ENCODE measurements at regions not wholly inside any gene's neighbourhood (a gene's known extent, or its start where the extent isn't known, plus 50 kb on each side); places are given as distances from the start of the nearest gene placed in this dataset.
"Not testable (repeated sequence)": the region's sequence is repeated elsewhere in the genome, so short reads cannot be mapped to it uniquely, and the experiment has no call there.

DNA sequence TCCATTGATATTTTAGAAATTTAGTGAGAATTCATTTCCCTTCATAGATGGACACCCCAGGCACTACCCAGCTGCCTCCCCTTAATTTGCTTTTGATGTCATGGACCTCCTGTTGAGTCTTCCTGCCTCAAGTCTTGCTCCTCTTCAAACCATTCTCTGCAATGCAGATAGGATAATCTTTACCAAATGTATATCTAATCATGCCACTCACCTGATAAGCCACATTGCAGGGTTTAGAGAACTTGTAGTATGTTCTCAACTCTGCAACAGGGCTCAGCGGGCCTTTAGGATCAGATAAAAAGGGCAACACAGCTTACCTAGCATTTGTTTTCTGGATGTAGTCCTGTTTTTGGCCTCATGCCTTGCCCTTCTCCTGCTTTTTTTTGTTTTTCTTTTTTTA, 234.5 kb downstream of the EMP1 start:
- DNase-seq = no peak

DNA sequence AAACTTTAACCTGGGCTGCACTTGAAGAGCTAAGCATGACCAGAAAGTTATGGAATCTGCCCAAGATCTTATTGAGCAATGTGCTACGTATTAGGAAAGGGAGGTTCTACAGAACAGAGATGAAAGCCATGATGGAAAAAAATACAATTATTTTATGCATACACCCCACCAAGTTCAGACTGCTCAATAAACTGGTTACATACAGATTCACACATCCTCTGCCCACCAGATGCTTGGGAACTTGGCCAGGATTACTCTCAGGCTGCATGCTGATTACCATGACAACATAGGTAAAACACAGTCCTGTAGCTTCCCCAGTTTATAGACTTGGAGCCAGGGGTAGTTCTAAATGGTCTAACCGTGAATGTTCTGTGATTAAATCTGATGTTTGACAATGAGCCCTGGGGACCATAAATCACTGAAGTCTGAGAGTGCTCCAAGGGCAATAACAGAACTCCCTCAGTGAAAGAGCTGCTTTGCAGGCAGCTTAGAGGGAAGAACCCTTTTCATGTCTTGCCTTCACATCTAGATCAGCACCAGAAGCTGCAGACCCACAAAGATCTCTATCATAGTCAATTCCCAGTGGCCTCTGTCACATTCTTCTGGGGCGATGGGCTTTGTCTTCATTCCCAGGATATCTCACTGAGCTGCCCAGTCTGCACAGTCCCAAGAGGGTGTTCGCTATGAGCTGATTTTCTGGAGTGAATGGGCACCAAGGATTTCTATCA, 232.2 kb downstream of the EMP1 start:
- DNase-seq = no peak

DNA sequence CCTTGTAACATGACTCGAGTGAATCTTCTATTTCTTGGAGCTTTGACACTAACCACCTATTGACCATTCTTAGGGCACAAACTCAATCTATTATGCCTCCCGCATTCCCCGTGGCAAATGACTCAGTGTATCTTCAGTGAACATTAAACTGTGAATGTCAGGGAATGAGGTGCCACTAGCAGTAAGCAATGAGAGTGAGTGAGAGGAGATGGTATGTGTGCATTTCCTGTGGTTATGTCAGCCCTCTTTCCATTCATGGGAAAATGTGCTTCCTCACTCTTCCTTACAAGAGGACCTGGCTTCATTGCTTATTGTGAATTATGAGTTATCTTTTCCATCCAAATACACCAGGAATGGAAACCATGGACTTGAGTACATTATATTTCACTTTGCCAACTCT, 229.2 kb downstream of the EMP1 start:
- DNase-seq = no peak

DNA sequence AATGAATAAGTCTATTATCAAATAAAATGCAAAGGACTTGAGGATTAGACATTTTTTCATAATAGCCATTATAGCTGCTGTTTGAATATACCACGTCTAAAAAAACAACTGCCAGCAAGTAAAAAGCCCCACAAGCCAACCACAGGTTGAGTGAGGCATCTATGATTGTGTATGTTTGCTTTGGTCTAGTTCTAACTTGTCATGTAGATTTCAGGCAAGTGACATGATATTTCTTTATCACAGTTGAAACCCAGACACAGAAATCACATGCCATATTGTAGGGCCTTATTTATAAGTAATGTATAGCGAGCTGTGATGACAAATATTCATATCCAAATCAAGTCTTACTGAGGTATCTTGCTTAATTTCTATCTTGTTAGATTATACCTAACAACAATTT, 225.8 kb downstream of the EMP1 start:
- no peak for DNase-seq

DNA sequence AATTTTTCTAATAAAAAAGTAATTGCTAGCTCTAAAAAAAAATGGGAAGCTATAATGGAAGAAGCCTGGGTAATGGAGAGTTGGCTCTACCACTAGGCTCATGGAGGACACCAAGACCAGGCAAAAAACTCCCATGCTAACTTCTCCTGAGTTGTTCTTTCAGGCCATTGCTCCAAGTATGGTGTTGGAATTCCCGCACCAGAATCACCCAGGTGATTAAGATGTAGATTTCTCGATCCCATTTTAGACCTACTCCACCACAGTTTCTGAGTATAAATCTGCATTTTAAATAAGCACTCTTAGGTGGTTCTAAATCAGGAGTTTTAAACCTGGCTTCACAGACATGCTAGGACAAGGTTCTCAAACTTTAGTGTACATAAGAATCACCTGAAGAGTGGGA, 221.0 kb downstream of the EMP1 start:
- DNase-seq = no peak

DNA sequence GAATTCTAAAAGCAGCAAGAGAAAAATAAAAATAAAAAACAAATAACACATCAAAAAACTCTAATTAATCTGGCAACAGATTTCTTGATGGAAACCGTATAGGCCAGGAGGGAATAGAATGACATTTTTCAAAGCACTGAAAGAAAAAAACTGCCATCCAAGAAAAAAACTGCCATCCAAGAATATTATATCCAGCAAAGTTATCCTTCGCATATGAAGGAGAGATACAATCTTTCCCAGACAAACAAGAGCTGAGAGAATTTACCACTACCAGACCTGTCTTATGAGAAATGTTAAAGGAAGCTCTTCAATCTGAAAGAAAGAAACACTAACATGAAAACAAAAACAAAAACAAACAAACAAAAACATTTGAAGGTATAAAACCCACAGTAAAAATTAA, 214.8 kb downstream of the EMP1 start:
- no peak for DNase-seq

DNA sequence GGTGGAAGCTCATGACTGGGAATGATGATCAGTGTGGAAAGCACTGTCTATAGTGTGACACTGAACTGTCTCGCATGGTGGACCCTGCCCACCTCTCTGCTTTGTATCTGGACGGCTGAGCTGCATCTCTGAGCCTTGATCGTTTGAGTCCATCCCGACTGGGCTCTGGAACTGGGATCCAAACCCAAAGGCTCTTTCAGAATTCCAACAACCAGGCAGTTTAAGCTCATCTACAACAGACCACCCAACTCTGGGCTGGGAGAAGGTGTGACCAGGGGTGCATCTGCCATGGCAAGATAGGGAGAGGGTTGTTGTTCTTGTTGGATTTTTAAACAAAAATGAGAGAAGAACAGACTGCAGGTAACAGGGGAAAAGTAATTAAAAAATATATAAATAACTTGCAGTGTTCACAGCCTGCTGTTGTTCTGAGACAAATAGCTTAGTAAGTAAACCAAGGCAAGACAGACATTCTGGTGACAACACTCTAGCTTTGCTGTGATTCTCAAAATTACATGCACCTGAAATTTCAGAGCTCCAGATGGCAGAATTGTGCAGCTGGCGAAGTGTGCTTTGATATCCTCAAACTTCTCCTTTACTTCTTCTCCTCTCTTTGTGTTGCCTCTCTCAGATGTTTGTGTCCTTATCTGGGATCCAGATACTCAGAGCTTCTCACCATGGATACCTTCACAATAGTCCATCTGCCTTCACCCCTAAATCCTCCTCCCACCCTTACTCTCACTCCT, 209.6 kb downstream of the EMP1 start:
- DNase-seq = no peak

DNA sequence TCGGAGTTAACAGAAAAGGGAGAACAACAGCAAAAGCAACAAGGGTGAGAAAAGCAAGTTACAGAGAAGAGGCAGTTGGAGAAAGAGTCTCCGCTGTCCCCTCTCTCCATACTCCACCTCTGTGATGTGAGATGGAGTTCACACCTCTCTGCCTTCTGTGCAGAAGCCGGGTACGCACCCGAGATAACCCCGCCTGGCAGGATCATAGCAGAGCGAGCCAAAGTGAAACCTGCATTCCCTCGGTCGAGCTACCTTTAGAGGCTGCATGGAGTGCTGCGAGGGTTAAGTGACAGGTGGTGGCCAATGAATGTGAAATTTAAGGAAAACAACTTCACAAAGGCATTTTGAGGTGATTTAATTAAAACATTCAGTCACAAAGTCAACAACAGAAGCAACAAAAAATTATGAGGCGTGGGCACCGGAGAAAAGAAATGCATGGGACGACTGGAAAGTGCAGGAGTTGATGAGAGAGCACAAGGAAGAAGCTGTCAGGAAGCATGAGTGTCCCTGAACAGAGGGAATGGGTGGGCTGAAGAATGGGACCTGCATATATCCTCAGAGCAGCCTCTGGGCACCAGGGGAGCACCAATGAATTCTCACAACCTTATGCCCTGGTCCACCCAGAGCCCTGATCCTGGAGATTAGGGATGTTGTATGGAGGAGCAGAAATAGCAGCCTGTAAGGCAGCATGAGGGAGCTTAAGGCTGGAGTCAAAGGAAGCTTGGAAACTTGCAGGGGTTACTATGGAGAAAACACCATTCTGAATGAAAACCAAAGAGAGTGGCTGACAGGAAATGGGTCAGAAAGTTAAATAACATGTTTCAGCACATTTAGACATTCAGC, 208.3 kb downstream of the EMP1 start:
- DNase-seq = no peak

DNA sequence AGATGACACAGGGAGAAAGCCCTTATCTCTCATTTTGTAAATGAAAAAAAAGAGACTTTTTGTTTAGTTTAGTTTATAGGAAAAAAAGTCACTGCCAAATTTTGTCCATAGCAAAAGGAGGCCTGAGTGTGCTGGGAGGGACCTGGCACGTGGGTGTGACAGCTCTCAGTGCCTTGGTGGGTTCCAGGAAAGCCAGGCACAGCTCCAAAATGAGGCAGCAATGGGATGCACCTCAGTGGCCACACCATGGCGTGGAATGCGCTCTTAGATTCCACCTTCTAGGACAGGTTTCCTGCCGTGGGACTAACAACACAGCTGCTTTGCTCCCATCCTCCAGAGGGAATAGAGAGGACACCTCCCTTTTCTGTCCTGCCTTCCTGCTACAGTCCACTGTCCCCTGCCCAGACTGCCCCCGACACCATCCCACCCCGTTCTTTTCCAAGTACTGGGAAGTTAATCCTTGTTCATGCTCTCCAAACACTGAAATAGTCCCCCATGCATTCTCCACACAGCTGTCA, 207.6 kb downstream of the EMP1 start:
- no peak for DNase-seq

DNA sequence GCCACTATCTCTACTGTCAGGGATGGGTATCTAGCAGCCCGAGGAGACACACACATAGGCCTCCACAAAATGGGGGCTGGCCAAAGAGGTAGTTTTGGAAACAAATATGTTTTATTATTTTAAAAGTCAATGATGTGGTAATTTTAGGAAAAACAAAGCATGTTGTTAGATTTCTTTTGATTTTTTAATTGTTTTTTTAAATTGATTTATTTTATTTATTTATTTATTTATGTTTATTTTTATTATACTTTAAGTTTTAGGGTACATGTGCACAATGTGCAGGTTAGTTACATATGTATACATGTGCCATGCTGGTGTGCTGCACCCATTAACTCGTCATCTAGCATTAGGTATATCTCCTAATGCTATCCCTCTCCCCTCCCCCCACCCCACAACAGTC, 194.8 kb downstream of the EMP1 start:
- not testable (repeated sequence) for DNase-seq

DNA sequence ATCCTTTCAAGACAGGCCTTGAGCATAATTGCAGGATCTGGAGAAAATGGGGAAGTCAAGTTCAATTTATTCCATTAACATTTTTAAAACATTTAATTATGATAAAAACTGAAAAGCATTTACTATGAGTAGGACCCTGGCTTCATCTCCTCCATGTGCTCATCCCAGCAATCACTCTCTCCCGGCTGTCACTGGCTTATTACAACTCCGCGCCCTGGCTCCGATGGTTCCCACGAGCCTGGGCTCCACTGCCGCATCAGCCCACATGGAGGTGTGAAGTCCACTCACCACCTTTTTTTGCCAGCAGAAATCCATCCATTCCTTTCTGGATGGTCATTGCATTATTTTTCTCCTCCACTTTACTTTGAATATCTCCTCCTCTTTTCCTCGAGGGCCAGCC, 194.4 kb downstream of the EMP1 start:
- DNase-seq = no peak

DNA sequence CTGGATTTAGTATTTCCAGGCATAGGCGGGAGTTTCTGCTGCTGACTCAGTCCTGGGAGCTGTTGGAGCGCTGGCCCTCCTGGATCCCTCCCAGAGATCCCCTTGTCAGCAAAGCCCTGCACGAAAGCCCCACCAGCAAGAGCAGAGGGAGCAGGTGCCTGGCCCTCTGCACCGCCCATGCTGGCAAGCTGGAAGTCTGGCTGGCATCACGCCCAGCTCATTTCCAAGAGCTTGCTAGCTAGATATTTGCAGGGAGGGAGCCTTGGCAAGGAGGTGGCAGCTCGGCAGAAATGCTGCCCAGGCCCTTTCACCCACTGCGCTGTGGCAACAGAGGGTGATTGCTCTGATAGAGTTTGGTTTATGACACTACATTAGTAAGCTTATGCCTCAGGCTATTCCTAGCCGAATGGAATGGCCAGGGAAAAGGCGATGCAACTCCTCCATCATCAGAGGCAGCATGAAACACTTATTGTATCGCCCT, 193.9 kb downstream of the EMP1 start:
- DNase-seq = no peak

DNA sequence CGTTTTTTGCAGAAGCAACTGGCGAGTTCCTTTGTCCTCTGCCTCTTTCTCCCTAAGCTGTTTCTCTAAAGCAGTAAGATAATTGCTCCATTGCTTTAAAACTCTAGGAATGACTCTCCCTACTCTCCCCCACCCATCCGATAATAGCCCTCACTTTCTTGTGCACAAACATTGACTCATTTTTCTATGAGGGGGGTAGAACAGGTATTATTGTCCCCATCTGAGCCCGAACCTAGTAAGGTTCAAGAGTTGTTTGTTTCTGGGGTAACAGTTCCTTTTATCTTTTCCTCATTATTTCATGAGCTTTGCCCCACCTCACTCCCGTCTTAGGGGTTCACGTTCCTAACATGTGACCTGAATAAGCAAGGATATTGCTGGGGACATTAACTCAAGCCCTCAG, 190.6 kb downstream of the EMP1 start:
- DNase-seq = no peak

DNA sequence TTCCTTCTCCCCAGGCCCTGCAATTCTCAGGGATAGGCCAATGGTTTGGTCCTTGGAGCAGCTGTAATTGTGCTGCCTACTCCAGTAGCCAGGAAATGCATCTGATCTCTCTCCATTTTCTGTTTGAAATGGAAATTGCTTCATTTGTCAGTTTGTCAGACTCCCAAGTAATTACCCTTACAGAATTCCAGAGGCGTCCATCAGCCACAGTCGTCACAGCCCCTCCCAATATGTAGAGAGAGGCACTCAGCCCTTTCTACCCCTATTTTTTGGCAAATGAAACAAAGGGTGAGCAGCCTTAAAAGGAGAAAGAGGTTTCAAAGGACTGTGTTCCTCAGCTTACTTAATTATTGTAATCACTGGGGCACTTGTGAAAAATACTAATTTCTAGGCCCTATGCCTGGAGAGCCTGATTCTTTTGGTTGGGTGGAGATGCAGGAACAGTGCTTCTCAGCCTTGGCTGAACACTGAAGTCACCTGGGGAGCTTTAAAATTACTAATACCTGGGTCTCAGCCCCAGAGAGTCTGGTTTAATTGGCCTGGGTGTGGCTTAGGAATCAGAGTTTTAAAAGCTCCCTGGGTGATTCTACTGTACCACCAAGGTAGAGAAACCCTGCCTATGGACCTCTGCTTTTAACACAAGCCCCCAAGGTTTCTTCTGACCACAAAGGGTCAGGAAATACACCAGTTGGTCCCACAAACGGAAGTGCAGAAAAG, 190.0 kb downstream of the EMP1 start:
- no peak for DNase-seq

DNA sequence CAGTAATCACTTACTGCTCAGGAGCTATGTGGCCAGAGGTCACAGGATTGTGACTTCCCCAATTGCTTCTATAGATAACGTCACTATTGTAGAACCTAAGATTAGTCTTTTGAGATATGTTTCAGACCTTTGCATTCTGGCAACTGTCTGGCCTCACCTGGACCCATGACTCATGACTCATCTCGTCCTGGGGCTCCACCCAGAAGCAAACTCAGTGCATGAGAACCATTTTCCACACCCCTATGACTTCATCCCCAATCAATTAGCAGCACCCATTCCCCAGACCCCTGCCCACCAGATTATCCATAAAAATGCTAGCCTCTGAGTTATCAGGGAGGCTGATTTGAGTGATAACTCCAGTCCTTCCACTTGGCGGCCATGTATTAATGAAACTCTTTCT, 186.9 kb downstream of the EMP1 start:
- DNase-seq = no peak

DNA sequence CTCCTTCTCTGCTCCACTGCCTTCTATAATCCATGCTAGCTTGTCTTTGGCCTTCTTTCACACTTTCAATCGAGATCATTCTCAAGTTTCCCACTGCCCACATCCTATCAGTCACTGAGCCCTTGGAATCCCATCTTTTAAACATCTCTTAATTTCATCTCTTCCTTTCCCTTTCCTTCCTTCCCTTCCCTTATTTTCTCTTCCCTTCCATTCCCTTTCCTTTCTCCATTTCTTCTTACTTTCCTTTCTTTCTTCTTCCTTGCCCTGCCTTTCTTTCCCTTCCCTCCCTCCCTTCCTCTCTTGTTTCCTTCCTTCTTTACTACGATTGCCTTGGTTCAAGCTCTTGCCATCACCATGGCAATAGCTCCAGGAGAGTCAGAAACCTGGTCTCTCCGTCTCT, 183.8 kb downstream of the EMP1 start:
- DNase-seq = no peak

DNA sequence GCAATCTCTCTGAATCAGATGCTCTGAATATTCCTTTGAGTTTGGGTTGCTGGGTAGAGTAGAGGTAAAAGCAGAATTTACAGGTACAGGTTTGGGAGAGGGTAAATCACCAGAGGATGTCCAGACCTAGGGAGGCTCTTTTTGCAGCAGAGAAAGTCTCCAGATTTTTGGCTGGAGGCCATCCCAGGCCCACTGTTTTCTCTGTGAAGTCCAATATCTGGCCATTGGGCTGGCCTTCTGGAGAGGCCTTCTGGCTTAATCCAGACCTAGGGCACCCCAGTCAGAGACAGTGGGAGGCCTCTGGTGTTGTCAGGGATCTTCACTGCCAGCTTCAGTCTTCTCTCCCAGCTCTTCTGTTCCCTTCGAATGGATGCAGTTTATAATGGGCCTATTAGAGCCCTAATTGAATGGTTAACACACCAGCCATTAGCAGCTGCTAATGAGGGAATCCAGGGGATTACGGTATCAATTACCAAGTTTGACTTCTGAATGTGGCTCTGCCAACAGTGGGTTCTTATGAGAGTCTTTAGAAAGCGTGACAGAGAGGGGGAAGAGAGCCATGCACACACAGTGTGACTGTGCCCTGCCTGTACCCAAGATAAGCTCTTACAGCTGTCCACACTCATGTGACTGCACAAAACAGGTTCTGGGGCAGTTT, 183.1 kb downstream of the EMP1 start:
- DNase-seq = no peak

DNA sequence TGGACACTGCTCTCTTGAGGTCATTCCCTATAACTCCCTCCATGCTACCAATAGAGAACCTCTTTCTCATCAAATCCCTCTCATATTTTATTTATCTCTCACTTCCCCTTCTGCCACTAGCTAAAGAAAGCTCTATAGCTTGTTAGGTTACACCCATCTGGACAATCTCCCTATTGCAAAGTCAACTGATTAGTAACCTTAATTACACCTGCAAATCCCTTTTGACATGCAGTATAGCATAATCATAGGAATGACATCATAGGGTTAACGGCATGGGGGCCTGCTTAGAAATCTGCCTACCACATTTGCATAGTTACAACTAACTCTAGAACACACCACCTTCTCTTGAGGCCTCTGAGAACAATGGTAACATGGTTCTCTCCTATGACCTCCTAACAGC, 181.2 kb downstream of the EMP1 start:
- DNase-seq = no peak

DNA sequence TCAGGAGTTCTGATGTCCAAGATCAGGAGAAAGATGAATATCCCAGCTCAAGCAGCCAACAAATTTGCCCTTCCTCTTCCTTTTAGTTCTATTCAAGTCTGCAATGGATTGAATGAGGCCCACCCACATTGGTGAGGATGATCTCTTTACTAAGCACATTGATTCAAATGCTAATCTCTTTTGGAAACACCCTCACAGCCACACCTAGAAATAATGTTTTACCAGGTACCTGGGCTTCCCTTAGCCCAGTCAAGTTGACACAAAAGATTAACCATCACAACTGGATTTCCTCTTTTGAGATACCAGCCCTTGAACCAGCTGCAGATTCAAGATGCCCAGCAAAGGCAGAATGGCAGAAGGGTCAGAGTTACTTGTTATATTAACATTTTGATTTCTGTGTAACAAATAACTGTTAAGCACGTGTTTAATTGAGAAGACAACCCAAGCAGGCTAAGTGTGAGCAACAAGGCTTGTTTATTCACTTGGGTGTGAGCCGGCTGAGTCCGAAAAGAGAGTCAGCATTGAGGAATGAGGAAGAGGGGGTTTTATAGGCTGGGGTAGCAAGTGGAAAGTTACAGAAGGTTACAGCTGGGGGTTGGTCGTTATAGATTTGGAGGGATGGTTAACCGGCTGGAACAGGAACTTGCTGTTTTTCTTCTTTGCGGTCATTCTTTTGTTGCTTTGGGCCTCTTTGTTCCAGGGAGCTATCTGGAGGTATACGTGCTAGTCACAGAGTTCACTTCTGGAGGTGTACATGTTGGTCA, 180.3 kb downstream of the EMP1 start:
- DNase-seq = no peak

DNA sequence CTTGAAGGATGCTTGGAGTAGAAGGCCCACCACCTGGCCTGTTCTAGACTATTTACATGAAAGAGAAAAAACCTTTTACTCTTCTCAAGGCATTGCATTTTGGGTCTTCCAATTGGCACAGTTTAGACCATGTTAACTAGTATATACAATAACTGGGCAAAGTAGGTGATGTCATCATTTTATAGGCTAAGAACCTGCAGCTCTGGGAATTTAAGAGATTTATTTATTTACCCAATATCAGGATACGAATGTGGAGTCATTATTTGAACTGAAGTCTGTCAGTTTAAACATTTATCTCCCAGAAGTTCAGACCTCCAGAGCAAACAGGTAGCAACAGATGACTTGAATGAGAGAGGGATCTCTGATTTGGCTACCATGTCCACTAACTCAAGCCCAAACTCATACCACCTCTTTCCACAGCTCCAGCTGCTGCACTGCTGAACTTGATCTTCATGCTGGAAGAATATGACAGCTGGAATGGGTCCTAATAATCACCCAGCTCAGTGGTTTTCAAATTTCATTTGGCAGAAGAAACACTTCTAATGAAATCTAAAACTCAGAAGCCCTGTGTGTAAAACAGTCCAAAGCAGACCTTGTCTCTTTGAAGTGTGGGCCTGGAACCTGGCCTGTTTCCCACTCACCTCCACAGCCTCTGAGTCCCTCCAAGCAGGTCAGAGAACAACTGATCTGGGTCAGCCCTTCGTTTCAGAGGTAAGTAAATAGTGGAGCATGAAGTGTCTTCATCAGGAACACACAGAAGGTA, 179.2 kb downstream of the EMP1 start:
- DNase-seq = no peak

DNA sequence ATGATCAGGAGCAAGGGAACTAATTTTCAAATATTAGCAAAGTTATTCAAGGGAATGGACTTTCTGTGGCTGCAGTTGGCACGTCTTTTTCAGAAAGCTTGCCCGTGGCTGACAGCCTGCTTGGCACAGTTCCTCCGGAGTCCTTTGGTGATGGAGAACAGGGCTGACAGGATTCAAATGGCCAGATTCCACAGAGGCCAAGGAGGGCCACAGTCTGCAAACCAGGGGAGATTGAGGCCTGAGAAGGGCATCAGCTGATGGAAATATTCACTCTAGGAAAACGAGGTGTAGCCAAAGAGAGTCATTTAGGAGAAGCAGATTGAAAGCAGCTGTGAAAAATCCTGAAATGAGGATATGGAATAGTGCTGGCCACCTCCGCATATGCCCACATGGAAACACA, 178.3 kb downstream of the EMP1 start:
- no peak for DNase-seq

Measured in activated CD4-positive, alpha-beta T cell treated with anti-CD3 and anti-CD28 coated beads for 48 hours (primary cell).